ENCODE measurements at regions not wholly inside any gene's neighbourhood (a gene's known extent, or its start where the extent isn't known, plus 50 kb on each side); places are given as distances from the start of the nearest gene placed in this dataset.

DNA sequence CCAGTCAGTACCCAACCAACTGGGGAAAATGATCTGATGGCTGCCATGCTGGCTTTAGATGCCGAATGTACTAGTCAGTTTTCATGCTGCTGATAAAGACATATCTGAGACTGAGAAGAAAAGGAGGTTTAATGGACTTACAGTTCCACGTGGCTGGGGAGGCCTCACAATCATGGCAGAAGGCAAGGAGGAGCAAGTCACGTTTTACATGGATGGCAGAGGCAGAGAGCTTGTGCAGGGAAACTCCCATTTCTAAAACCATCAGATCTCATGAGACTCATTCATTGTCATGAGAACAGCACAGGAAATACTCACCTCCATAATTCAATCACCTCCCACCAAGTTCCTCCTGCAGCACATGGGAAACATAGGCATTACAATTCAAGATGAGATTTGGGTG is 508.9 kb upstream of the NRP1 start:
- no peak for FAIRE-seq
- Histone ChIP-seq H3K9me1 (ENCODE audit: control insufficient read depth, extremely low read depth, insufficient read depth, low read length) (no peaks in the 10 kb centered on the region), H3K4me2 (ENCODE audit: control insufficient read depth, extremely low read depth, insufficient read depth, low read depth, low read length) (no peak overlapping the region), H3K36me3 (ENCODE audit: control insufficient read depth in 2 of 2, extremely low read depth in 1 of 2, insufficient read depth in 2 of 2, low read length in 2 of 2) (no peaks in the 10 kb centered on the region), H3K4me3 (ENCODE audit: control insufficient read depth in 2 of 3, extremely low read depth in 1 of 3, insufficient read depth in 2 of 3, low read depth in 1 of 3, low read length in 3 of 3) (no peak overlapping the region), H3K4me1 (ENCODE audit: control insufficient read depth, extremely low read depth, insufficient read depth, low read length) (no peaks in the 10 kb centered on the region), H2AFZ (ENCODE audit: control insufficient read depth, low read length) (no peak overlapping the region), H3K79me2 (ENCODE audit: control insufficient read depth, insufficient read depth, low read length) (no peaks in the 10 kb centered on the region), H4K20me1 (ENCODE audit: control insufficient read depth, extremely low read depth, insufficient read depth, low read length) (no peaks in the 10 kb centered on the region), H3K9ac (ENCODE audit: control insufficient read depth, extremely low read depth, insufficient read depth, low read length) (no peak overlapping the region), H3K9me3 (ENCODE audit: control insufficient read depth, low read depth, low read length) (no peaks in the 10 kb centered on the region), H3K27ac (ENCODE audit: control insufficient read depth, insufficient read depth, low read length) (no peak overlapping the region), H3K27me3 (ENCODE audit: control insufficient read depth, extremely low read depth, insufficient read depth, low read length) (no peaks in the 10 kb centered on the region)
- TF ChIP-seq, protein P1, sequence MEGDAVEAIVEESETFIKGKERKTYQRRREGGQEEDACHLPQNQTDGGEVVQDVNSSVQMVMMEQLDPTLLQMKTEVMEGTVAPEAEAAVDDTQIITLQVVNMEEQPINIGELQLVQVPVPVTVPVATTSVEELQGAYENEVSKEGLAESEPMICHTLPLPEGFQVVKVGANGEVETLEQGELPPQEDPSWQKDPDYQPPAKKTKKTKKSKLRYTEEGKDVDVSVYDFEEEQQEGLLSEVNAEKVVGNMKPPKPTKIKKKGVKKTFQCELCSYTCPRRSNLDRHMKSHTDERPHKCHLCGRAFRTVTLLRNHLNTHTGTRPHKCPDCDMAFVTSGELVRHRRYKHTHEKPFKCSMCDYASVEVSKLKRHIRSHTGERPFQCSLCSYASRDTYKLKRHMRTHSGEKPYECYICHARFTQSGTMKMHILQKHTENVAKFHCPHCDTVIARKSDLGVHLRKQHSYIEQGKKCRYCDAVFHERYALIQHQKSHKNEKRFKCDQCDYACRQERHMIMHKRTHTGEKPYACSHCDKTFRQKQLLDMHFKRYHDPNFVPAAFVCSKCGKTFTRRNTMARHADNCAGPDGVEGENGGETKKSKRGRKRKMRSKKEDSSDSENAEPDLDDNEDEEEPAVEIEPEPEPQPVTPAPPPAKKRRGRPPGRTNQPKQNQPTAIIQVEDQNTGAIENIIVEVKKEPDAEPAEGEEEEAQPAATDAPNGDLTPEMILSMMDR (optimal IDR thresholded peaks at IDR 0.05 in 1 of 3, IDR thresholded peaks at IDR 0.05 in 1 of 3, conservative IDR thresholded peaks at IDR 0.05 in 1 of 3; ENCODE audit: extremely low read depth in 1 of 3, insufficient read depth in 2 of 3, low read length in 3 of 3): no peak
- TF ChIP-seq EZH2 (IDR thresholded peaks at IDR 0.05; ENCODE audit: low read length): no peak
- dilution Hi-C loops (cut with MboI; ENCODE audit: extremely low pct_ligation_motif_present, low sequenced_read_pairs): no loop called here
- no peak for DNase-seq (ENCODE audit: low read depth, low spot score)

GRCh38 chr10:33841678-33842077 is 507.2 kb upstream of the NRP1 start:
- Histone ChIP-seq H3K9me1 (ENCODE audit: control insufficient read depth, extremely low read depth, insufficient read depth, low read length) (no peaks in the 10 kb centered on the region), H3K27ac (ENCODE audit: control insufficient read depth, insufficient read depth, low read length) (no peak overlapping the region), H3K9ac (ENCODE audit: control insufficient read depth, extremely low read depth, insufficient read depth, low read length) (no peak overlapping the region), H3K36me3 (ENCODE audit: control insufficient read depth in 2 of 2, extremely low read depth in 1 of 2, insufficient read depth in 2 of 2, low read length in 2 of 2) (no peaks in the 10 kb centered on the region), H2AFZ (ENCODE audit: control insufficient read depth, low read length) (no peak overlapping the region), H3K4me3 (ENCODE audit: control insufficient read depth in 2 of 3, extremely low read depth in 1 of 3, insufficient read depth in 2 of 3, low read depth in 1 of 3, low read length in 3 of 3) (no peak overlapping the region), H3K27me3 (ENCODE audit: control insufficient read depth, extremely low read depth, insufficient read depth, low read length) (no peaks in the 10 kb centered on the region), H3K4me1 (ENCODE audit: control insufficient read depth, extremely low read depth, insufficient read depth, low read length) (no peaks in the 10 kb centered on the region), H4K20me1 (ENCODE audit: control insufficient read depth, extremely low read depth, insufficient read depth, low read length) (no peaks in the 10 kb centered on the region), H3K9me3 (ENCODE audit: control insufficient read depth, low read depth, low read length) (no peaks in the 10 kb centered on the region), H3K79me2 (ENCODE audit: control insufficient read depth, insufficient read depth, low read length) (no peaks in the 10 kb centered on the region), H3K4me2 (ENCODE audit: control insufficient read depth, extremely low read depth, insufficient read depth, low read depth, low read length) (no peak overlapping the region)
- TF ChIP-seq, protein P1 (optimal IDR thresholded peaks at IDR 0.05 in 1 of 3, IDR thresholded peaks at IDR 0.05 in 1 of 3, conservative IDR thresholded peaks at IDR 0.05 in 1 of 3; ENCODE audit: extremely low read depth in 1 of 3, insufficient read depth in 2 of 3, low read length in 3 of 3): no peak
- DNase-seq (ENCODE audit: low read depth, low spot score) (no peak), FAIRE-seq (no peak)
- dilution Hi-C loops (cut with MboI; ENCODE audit: extremely low pct_ligation_motif_present, low sequenced_read_pairs): no loop called here

Measured in keratinocyte (primary cell).